Caco-2 (cell line): ENCODE measurements at regions not wholly inside any gene's neighbourhood (a gene's known extent, or its start where the extent isn't known, plus 50 kb on each side); places are given as distances from the start of the nearest gene placed in this dataset.

Experiments used
- BruUV-seq: library from RNA; stranded (reverse); fragments of 400-500 nt; replicated peaks from 2 replicates; lab custom pipeline; 2021; lab: Mats Ljungman, UMichigan
- CTCF ChIA-PET: fragments of 300-600 bp; sonication (Branson Sonifier 250); formaldehyde crosslinking; loops from one replicate; lab custom pipeline; 2022; ENCODE audit warnings: antibody characterized with exemption; lab: Charles Lee
- POLR2A ChIA-PET: fragments of 300-600 bp; sonication (Branson Sonifier 250); formaldehyde crosslinking; loops from one replicate; lab custom pipeline; 2022; ENCODE audit warnings: antibody characterized with exemption; lab: Charles Lee
- DNase-seq, 2 experiments: peaks; one replicate each; pipeline versions ENCODE4 v3.0.0 to v3.0.0-alpha.2; 2020 to 2022
- H3K27me3 ChIP-seq: replicated peaks from 2 replicates; pipeline ENCODE4 v1.6.0; 2011; ENCODE audit warnings: low read length; ENCODE audit not compliant: control insufficient read depth, insufficient read depth
- H3K36me3 ChIP-seq: 2 replicates; pipeline ENCODE4 v1.5.1; 2011; ENCODE audit warnings: low read length; ENCODE audit not compliant: control insufficient read depth, insufficient read depth
- H3K4me1 ChIP-seq: fragments of 250-450 bp; sonication (Bioruptor Pico); 2 replicates; pipeline ENCODE4 v1.5.1; 2020; ENCODE audit warnings: mild to moderate bottlenecking
- H3K4me3 ChIP-seq: 2 replicates; pipeline ENCODE4 v1.5.1; 2011; ENCODE audit warnings: low read depth, mild to moderate bottlenecking, control low read depth, low read length
- H3K9me3 ChIP-seq: fragments of 250-450 bp; sonication (Bioruptor Pico); 2 replicates; pipeline ENCODE4 v1.5.1; 2020; ENCODE audit warnings: mild to moderate bottlenecking, moderate library complexity
- H3K27ac Mint-ChIP-seq: one replicate; pipeline ENCODE4 v1.8.0; 2022; ENCODE audit warnings: mixed read lengths; ENCODE audit not compliant: unreplicated experiment
- H3K27me3 Mint-ChIP-seq: one replicate; pipeline ENCODE4 v1.8.0; 2022; ENCODE audit warnings: mixed read lengths; ENCODE audit not compliant: insufficient read depth, unreplicated experiment
- H3K36me3 Mint-ChIP-seq: one replicate; pipeline ENCODE4 v1.8.0; 2022; ENCODE audit warnings: mild to moderate bottlenecking, mixed read lengths; ENCODE audit not compliant: insufficient read depth, unreplicated experiment
- H3K4me1 Mint-ChIP-seq: one replicate; pipeline ENCODE4 v1.8.0; 2022; ENCODE audit warnings: low read depth, mixed read lengths; ENCODE audit not compliant: unreplicated experiment
- H3K4me3 Mint-ChIP-seq: one replicate; pipeline ENCODE4 v1.8.0; 2022; ENCODE audit warnings: mild to moderate bottlenecking, moderate library complexity, mixed read lengths; ENCODE audit not compliant: unreplicated experiment
- H3K9me3 Mint-ChIP-seq: one replicate; pipeline ENCODE4 v1.8.0; 2022; ENCODE audit warnings: mixed read lengths; ENCODE audit not compliant: unreplicated experiment
- CTCF ChIP-seq, 2 experiments: fragments of 200-600 bp in 1 of 2; IDR thresholded peaks; 1 replicate in 1 of 2; 2 replicates in 1 of 2; pipeline versions ENCODE4 v1.5.1 to v1.8.0; 2011 to 2022; ENCODE audit warnings: antibody characterized with exemption in 1 of 2, control low read depth in 1 of 2, inconsistent platforms in 1 of 2, low read depth in 1 of 2, low read length in 1 of 2, mild to moderate bottlenecking in 1 of 2, moderate library complexity in 1 of 2; ENCODE audit not compliant: insufficient read depth in 1 of 2, severe bottlenecking in 1 of 2, unreplicated experiment in 1 of 2
- intact Hi-C: fragments of 100-400 bp; cut with micrococcal nuclease; formaldehyde crosslinking; loops from one replicate; pipeline ENCODE4 v1.10.0; 2022; ENCODE audit not compliant: unreplicated experiment

GRCh38 chr2:19731515-19731914 is 170.3 kb downstream of the TTC32 start:
- no peak for DNase-seq
- H3K9me3 ChIP-seq = no peaks in the 10 kb centered on the region
- H3K4me3 ChIP-seq = no peak overlapping the region
- Mint-ChIP-seq H3K27me3 (peaks cover 9% of the 10 kb centered on the region), H3K4me3 (no peak overlapping the region), H3K36me3 (no peaks in the 10 kb centered on the region), H3K9me3 (no peaks in the 10 kb centered on the region), H3K27ac (no peak overlapping the region), H3K4me1 (no peaks in the 10 kb centered on the region)
- ChIA-PET POLR2A (no interaction called here), CTCF (interaction anchor here (0.6 kb wide), 1 partner anchor 28 kb away, joined by 4 read pairs; no protein-coding TSS in a partner anchor)
- H3K4me1 ChIP-seq = no peaks in the 10 kb centered on the region
- no TSS peak for BruUV-seq
- no peak for TF ChIP-seq CTCF (IDR thresholded peaks at IDR 0.05; ENCODE audit: insufficient read depth in 1 of 2, low read depth in 1 of 2, low read length in 1 of 2, severe bottlenecking in 1 of 2, unreplicated experiment in 1 of 2)
- no peaks in the 10 kb centered on the region for H3K36me3 ChIP-seq
- intact Hi-C loops = no loop called here
- no peaks in the 10 kb centered on the region; the same call in 1 of the 2 replicates for H3K27me3 ChIP-seq

- CTCF ChIA-PET = interaction anchor here (0.6 kb wide), 1 partner anchor 27 kb away, joined by 4 read pairs; no protein-coding TSS in a partner anchor
Observed at GRCh38 chr2:19731037-19731436, 170.7 kb downstream of the TTC32 start.

GRCh38 chr2:19728125-19728524 is 173.7 kb downstream of the TTC32 start:
- no peak overlapping the region for H3K27ac Mint-ChIP-seq
- no peak for DNase-seq
- intact Hi-C loops = no loop called here
- POLR2A ChIA-PET = no interaction called here
- Histone ChIP-seq H3K36me3 (no peaks in the 10 kb centered on the region), H3K4me3 (no peak overlapping the region), H3K27me3 (no peaks in the 10 kb centered on the region; the same call in 1 of the 2 replicates), H3K9me3 (no peaks in the 10 kb centered on the region), H3K4me1 (no peaks in the 10 kb centered on the region)
- TF ChIP-seq CTCF (IDR thresholded peaks at IDR 0.05; ENCODE audit: insufficient read depth in 1 of 2, low read depth in 1 of 2, low read length in 1 of 2, severe bottlenecking in 1 of 2, unreplicated experiment in 1 of 2) = no peak
- H3K9me3 Mint-ChIP-seq = no peaks in the 10 kb centered on the region
- no peaks in the 10 kb centered on the region for H3K36me3 Mint-ChIP-seq
- no peaks in the 10 kb centered on the region for H3K4me1 Mint-ChIP-seq
- H3K4me3 Mint-ChIP-seq = no peak overlapping the region
- H3K27me3 Mint-ChIP-seq = peaks cover 9% of the 10 kb centered on the region
- BruUV-seq = no TSS peak
- CTCF ChIA-PET = no interaction called here

More at GRCh38 chr2:19731037-19731436, 170.7 kb downstream of the TTC32 start:
- no peaks in the 10 kb centered on the region; the same call in 1 of the 2 replicates for H3K27me3 ChIP-seq
- no peak overlapping the region for H3K27ac Mint-ChIP-seq
- DNase-seq = no peak
- no peaks in the 10 kb centered on the region for H3K9me3 Mint-ChIP-seq
- no TSS peak for BruUV-seq
- no peaks in the 10 kb centered on the region for H3K36me3 ChIP-seq
- H3K36me3 Mint-ChIP-seq = no peaks in the 10 kb centered on the region
- H3K9me3 ChIP-seq = no peaks in the 10 kb centered on the region
- intact Hi-C loops = no loop called here
- no peaks in the 10 kb centered on the region for H3K4me1 ChIP-seq
- POLR2A ChIA-PET = no interaction called here
- H3K4me3 ChIP-seq = no peak overlapping the region
- no peak for TF ChIP-seq CTCF (IDR thresholded peaks at IDR 0.05; ENCODE audit: insufficient read depth in 1 of 2, low read depth in 1 of 2, low read length in 1 of 2, severe bottlenecking in 1 of 2, unreplicated experiment in 1 of 2)
- H3K27me3 Mint-ChIP-seq = peaks cover 9% of the 10 kb centered on the region
- H3K4me1 Mint-ChIP-seq = no peaks in the 10 kb centered on the region
- no peak overlapping the region for H3K4me3 Mint-ChIP-seq
